Astrocyte (in vitro differentiated cells and primary cell): ENCODE measurements at regions not wholly inside any gene's neighbourhood (a gene's known extent, or its start where the extent isn't known, plus 50 kb on each side); places are given as distances from the start of the nearest gene placed in this dataset.

Experiments
- DNase-seq: peaks from one replicate; pipeline ENCODE4 v3.0.0-alpha.2; 2010; ENCODE audit warnings: low read depth
- FAIRE-seq: peaks from 2 replicates; lab custom pipeline; 2011; peaks lifted over from hg19 to GRCh38; lab: Jason Lieb, UNC
- H2AFZ ChIP-seq: 2 replicates; pipeline ENCODE4 v1.6.0; 2012; ENCODE audit warnings: low read depth, low read length, inconsistent platforms
- H3K27ac ChIP-seq: 2 replicates; pipeline ENCODE4 v1.5.1; 2011; ENCODE audit warnings: low read depth, low read length, inconsistent platforms
- H3K27me3 ChIP-seq: 2 replicates; pipeline ENCODE4 v1.6.0; 2011; ENCODE audit warnings: low read length, inconsistent platforms; ENCODE audit not compliant: insufficient read depth
- H3K36me3 ChIP-seq: 2 replicates; pipeline ENCODE4 v1.5.1; 2011; ENCODE audit warnings: low read length, inconsistent platforms; ENCODE audit not compliant: insufficient read depth
- H3K4me1 ChIP-seq: 2 replicates; pipeline ENCODE4 v1.5.1; 2011; ENCODE audit warnings: low read length, inconsistent platforms; ENCODE audit not compliant: insufficient read depth
- H3K4me2 ChIP-seq: 2 replicates; pipeline ENCODE4 v1.6.0; 2012; ENCODE audit warnings: low read length, inconsistent platforms
- H3K4me3 ChIP-seq: 2 replicates; pipeline ENCODE4 v1.5.1; 2011; ENCODE audit warnings: low read depth, mild to moderate bottlenecking, low read length, inconsistent platforms; ENCODE audit not compliant: insufficient read depth
- H3K79me2 ChIP-seq: 2 replicates; pipeline ENCODE4 v1.6.0; 2012; ENCODE audit warnings: mild to moderate bottlenecking, low read length, inconsistent platforms; ENCODE audit not compliant: insufficient read depth
- H3K9ac ChIP-seq: 2 replicates; pipeline ENCODE4 v1.6.0; 2012; ENCODE audit warnings: mild to moderate bottlenecking, low read length, inconsistent platforms
- H3K9me3 ChIP-seq: 2 replicates; pipeline ENCODE4 v1.5.1; 2012; ENCODE audit warnings: low read depth, mild to moderate bottlenecking, low read length, inconsistent platforms; ENCODE audit not compliant: insufficient read depth
- H4K20me1 ChIP-seq: 2 replicates; pipeline ENCODE4 v1.6.0; 2012; ENCODE audit warnings: low read length, inconsistent platforms; ENCODE audit not compliant: insufficient read depth
- H3K27ac Mint-ChIP-seq: one replicate; pipeline ENCODE4 v1.8.0; 2021; ENCODE audit warnings: mild to moderate bottlenecking, mixed read lengths; ENCODE audit not compliant: unreplicated experiment
- H3K27me3 Mint-ChIP-seq: one replicate; pipeline ENCODE4 v1.8.0; 2021; ENCODE audit warnings: low read depth, mixed read lengths; ENCODE audit not compliant: unreplicated experiment
- H3K36me3 Mint-ChIP-seq: one replicate; pipeline ENCODE4 v1.8.0; 2021; ENCODE audit warnings: low read depth, mixed read lengths; ENCODE audit not compliant: unreplicated experiment
- H3K4me1 Mint-ChIP-seq: one replicate; pipeline ENCODE4 v1.8.0; 2021; ENCODE audit warnings: low read depth, mixed read lengths; ENCODE audit not compliant: unreplicated experiment
- H3K4me3 Mint-ChIP-seq: one replicate; pipeline ENCODE4 v1.8.0; 2021; ENCODE audit warnings: mild to moderate bottlenecking, moderate library complexity, mixed read lengths; ENCODE audit not compliant: unreplicated experiment
- H3K9me3 Mint-ChIP-seq: one replicate; pipeline ENCODE4 v1.8.0; 2021; ENCODE audit warnings: mild to moderate bottlenecking, mixed read lengths; ENCODE audit not compliant: unreplicated experiment
- EZH2 ChIP-seq: IDR thresholded peaks from 2 replicates; pipeline ENCODE4 v1.6.1; 2012; ENCODE audit warnings: mild to moderate bottlenecking, low read length, inconsistent platforms; ENCODE audit not compliant: insufficient read depth
- TF ChIP-seq, protein P1 (sequence below): IDR thresholded peaks from 2 replicates; pipeline ENCODE4 v1.5.1; 2011; ENCODE audit warnings: low read depth, mild to moderate bottlenecking, inconsistent platforms, low read length, moderate library complexity; ENCODE audit not compliant: insufficient read depth

DNA sequence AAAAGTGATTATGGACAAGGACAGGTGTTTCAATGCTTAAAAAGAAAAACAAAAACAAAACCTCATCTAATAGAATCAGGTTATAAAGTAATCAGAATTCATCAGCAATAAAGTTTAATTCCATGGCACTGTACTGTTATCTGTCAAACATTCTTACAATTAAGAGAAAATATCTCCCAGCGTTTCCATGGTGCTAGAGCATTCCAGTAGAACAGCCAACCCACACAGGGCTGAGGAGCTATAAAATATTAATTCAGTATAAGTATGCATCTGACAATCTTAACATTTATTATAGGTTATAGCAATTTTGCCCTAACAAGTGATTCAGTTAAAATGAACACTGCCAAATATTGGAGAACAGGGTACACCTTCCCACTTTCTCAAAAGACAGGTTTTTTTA is 128.7 kb upstream of the DEPDC1 start:
- H3K4me3 Mint-ChIP-seq = no peak overlapping the region
- H3K9me3 Mint-ChIP-seq = peaks cover 11% of the 10 kb centered on the region
- no peak overlapping the region for H3K9ac ChIP-seq
- H3K4me3 ChIP-seq = no peak overlapping the region
- no peak overlapping the region for H3K27ac ChIP-seq
- TF ChIP-seq, protein P1, sequence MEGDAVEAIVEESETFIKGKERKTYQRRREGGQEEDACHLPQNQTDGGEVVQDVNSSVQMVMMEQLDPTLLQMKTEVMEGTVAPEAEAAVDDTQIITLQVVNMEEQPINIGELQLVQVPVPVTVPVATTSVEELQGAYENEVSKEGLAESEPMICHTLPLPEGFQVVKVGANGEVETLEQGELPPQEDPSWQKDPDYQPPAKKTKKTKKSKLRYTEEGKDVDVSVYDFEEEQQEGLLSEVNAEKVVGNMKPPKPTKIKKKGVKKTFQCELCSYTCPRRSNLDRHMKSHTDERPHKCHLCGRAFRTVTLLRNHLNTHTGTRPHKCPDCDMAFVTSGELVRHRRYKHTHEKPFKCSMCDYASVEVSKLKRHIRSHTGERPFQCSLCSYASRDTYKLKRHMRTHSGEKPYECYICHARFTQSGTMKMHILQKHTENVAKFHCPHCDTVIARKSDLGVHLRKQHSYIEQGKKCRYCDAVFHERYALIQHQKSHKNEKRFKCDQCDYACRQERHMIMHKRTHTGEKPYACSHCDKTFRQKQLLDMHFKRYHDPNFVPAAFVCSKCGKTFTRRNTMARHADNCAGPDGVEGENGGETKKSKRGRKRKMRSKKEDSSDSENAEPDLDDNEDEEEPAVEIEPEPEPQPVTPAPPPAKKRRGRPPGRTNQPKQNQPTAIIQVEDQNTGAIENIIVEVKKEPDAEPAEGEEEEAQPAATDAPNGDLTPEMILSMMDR = no peak
- no peak for TF ChIP-seq EZH2
- DNase-seq (no peak), FAIRE-seq (no peak)
- no peak overlapping the region for H2AFZ ChIP-seq
- H4K20me1 ChIP-seq = no peaks in the 10 kb centered on the region
- peaks cover 6% of the 10 kb centered on the region for H3K9me3 ChIP-seq
- no peaks in the 10 kb centered on the region for H3K79me2 ChIP-seq
- H3K27ac Mint-ChIP-seq = no peak overlapping the region
- H3K4me1 ChIP-seq = peaks cover 9% of the 10 kb centered on the region
- no peak overlapping the region for H3K4me2 ChIP-seq
- peaks cover 2% of the 10 kb centered on the region for H3K36me3 Mint-ChIP-seq
- peaks cover 13% of the 10 kb centered on the region for H3K4me1 Mint-ChIP-seq
- H3K27me3 Mint-ChIP-seq = no peaks in the 10 kb centered on the region
- H3K27me3 ChIP-seq = no peaks in the 10 kb centered on the region
- H3K36me3 ChIP-seq = no peaks in the 10 kb centered on the region

DNA sequence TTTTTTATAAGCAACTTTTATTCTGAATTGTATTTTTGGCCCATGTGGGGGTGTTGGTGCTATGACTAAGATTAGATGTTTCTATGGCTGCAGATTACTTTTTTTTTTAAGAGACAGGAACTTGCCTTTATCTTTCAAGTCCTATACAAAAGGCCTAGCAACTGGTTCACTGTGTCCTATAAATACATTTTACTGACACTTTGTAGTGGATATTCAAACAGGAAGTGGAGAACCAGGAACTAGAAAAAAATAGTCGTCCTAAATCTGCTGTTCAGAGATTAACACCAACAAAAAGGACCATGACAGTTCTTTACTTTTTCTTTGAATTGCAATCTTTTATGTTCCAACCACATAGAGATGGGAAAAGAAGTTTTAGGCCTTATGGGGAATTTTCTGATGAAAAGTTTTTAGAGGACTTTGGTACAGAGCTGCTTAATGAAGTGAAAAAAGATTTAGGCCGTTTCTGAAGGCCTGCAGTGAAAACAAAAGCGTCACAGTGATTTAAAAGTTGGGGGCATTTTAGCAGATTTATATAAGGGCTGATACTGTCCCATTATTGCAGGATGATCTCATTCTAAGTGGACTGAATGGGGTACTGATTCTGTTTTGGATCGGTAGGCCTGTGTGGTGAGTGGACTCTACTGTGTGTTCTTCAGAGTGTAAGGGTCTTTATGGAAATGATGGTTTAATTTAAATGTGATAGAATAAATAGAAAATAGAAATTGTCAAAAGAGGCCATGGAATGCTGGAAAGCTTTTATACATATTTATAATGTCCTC is 136.4 kb upstream of the DEPDC1 start:
- Mint-ChIP-seq H3K4me1 (peaks cover 3% of the 10 kb centered on the region), H3K27ac (no peak overlapping the region), H3K4me3 (no peak overlapping the region), H3K36me3 (no peaks in the 10 kb centered on the region), H3K27me3 (no peaks in the 10 kb centered on the region), H3K9me3 (no peaks in the 10 kb centered on the region)
- H3K36me3 ChIP-seq = no peaks in the 10 kb centered on the region
- H3K4me2 ChIP-seq = no peak overlapping the region
- H3K9me3 ChIP-seq = no peaks in the 10 kb centered on the region
- H4K20me1 ChIP-seq = no peaks in the 10 kb centered on the region
- H3K27me3 ChIP-seq = no peaks in the 10 kb centered on the region
- no peak overlapping the region for H2AFZ ChIP-seq
- TF ChIP-seq, protein P1 = no peak
- TF ChIP-seq EZH2 = no peak
- no peaks in the 10 kb centered on the region for H3K4me1 ChIP-seq
- H3K79me2 ChIP-seq = no peaks in the 10 kb centered on the region
- H3K4me3 ChIP-seq = no peak overlapping the region
- peak; percentile 6 for DNase-seq
- FAIRE-seq = no peak
- H3K9ac ChIP-seq = no peak overlapping the region
- no peak overlapping the region for H3K27ac ChIP-seq

DNA sequence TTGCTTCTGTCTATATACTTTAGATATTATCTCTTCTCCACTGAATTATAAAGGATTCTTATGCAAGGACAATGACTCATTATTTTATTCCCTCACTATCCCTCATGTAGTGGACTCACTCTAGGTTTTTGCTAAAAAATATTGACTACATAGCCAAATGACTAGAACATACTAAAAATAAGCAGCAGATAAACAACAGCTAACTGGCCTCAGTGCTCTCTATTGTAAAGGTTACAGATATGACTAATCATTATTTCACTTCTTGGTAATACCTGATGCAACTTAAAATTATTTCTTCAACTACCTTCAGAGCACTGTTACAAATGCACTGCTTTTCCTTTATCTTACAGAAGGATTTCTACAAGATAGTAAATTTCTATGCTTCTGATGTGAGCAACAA is 147.6 kb upstream of the DEPDC1 start:
- Mint-ChIP-seq H3K36me3 (no peaks in the 10 kb centered on the region), H3K27ac (no peak overlapping the region), H3K4me1 (no peaks in the 10 kb centered on the region), H3K27me3 (no peaks in the 10 kb centered on the region), H3K4me3 (no peak overlapping the region), H3K9me3 (no peaks in the 10 kb centered on the region)
- Histone ChIP-seq H3K4me3 (no peak overlapping the region), H3K9ac (no peak overlapping the region), H3K4me1 (no peaks in the 10 kb centered on the region), H3K27ac (no peak overlapping the region), H2AFZ (no peak overlapping the region), H3K4me2 (no peak overlapping the region), H3K27me3 (no peaks in the 10 kb centered on the region), H3K79me2 (no peaks in the 10 kb centered on the region), H3K36me3 (no peaks in the 10 kb centered on the region), H3K9me3 (no peaks in the 10 kb centered on the region), H4K20me1 (no peaks in the 10 kb centered on the region)
- DNase-seq = no peak
- TF ChIP-seq, protein P1 = no peak
- TF ChIP-seq EZH2 = no peak
- FAIRE-seq = no peak
